ENCODE measurements at regions not wholly inside any gene's neighbourhood (a gene's known extent, or its start where the extent isn't known, plus 50 kb on each side); places are given as distances from the start of the nearest gene placed in this dataset.
"Not testable (repeated sequence)": the region's sequence is repeated elsewhere in the genome, so short reads cannot be mapped to it uniquely, and the experiment has no call there.

- not testable (repeated sequence) for TF ChIP-seq CTCF (conservative IDR thresholded peaks at IDR 0.05; ENCODE audit: low read length); EZH2phosphoT487 (IDR thresholded peaks at IDR 0.05; ENCODE audit: borderline replicate concordance)
These were observed 110.5 kb upstream of the NBPF8 start for GRCh38 chr1:120304341-120304740.

Measured in Loucy (cell line).